ENCODE measurements at regions not wholly inside any gene's neighbourhood (a gene's known extent, or its start where the extent isn't known, plus 50 kb on each side); places are given as distances from the start of the nearest gene placed in this dataset.
"Not testable (repeated sequence)": the region's sequence is repeated elsewhere in the genome, so short reads cannot be mapped to it uniquely, and the experiment has no call there.

DNA sequence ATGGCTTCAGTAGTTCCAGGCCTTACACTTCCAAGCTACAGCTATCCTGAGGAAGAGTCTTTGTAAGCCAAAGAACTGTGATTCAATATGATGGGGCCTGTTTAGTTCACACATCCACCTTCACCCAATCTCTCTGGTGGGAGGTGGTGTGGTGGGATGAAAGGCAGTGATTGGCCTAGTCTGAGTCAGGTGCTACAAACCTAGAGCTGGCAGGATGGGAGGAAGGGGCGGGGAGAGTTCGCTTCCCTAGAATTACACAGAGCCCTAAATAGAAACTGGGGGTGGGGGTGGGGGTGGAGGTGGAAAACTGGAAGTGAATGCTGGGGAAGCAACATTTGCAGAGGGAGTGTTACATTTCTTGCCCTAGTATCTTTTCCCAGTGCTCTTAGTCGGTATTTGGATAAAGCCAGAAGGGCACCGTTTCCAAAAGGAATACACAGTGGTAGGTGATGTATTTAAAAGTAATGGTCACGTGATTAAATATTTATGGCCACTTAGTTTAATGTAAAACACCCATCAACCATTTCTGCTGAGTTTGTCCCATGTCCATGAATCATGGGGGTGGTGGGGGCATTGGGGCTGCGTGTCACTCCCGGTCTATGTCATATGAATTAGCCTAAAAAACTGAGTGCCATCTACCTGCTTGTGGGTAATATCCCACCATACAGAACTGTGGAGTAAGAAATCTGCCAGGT is 247.6 kb upstream of the PROK2 start:
- DNase-seq: no peak

DNA sequence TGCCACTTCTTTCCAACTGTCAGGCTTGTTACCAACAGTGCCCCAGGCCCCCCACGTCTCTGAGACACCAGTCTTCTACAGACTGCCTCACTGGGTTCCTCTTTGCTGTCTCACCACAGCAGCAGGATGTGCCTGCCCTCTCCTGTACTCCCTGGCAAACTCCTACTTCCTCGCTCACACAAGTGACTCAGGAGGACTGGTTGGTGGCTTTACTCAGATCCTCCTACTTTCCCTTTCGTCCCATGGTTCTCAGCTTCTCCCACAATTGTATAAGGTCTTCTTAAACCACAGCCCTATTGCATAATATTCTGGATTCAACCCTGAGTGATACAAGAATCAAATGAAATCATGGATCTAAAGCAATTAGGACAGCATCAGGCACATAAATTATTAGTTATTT is 246.6 kb upstream of the PROK2 start:
- no peak for DNase-seq

DNA sequence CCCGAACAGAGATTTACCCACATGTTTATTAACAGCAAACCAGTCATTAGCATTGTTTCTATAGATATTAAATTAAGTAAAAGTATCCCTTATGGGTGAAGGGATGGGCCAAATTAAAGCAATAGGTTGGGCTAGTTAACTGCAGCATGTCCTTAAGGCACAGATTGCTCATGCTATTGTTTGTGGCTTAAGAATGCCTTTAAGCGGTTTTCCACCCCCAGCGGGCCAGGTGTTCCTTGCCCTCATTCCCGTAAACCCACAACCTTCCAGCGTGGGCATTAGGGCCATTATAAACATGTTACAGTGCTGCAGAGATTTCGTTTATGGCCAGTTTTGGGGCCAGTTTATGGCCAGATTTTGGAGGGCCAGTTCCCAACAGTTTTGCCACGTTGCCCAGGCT is 245.3 kb upstream of the PROK2 start:
- DNase-seq: not testable (repeated sequence)

DNA sequence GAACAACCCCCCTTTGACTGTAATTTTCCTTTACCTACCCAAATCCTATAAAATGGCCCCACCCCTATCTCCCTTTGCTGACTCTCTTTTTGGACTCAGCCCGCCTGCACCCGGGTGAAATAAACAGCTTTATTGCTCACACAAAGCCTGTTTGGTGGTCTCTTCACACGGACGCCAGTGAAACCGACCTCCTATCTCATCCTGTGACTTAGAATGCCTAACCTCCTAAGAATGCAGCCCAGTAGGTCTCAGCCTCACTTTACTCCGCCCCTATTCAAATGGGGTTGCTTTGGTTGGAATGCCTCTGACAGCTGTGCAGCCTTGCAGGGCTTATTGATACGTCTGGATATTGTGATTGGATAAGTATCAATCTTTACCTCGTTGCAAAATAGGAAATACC is 243.8 kb upstream of the PROK2 start:
- not testable (repeated sequence) for DNase-seq

DNA sequence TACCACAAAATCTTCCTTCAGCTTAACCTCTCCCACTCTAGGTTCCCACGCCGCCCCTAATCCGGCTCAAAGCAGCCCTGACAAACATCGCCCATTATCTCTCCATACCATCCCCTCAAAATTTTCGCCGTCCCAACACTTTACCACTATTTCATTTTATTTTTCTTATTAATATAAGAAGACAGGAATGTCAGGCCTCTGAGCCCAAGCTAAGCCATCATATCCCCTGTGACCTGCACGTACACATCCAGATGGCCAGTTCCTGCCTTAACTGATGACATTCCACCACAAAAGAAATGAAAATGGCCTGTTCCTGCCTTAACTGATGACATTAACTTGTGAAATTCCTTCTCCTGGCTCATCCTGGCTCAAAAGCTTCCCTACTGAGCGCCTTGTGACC is 243.4 kb upstream of the PROK2 start:
- not testable (repeated sequence) for DNase-seq

DNA sequence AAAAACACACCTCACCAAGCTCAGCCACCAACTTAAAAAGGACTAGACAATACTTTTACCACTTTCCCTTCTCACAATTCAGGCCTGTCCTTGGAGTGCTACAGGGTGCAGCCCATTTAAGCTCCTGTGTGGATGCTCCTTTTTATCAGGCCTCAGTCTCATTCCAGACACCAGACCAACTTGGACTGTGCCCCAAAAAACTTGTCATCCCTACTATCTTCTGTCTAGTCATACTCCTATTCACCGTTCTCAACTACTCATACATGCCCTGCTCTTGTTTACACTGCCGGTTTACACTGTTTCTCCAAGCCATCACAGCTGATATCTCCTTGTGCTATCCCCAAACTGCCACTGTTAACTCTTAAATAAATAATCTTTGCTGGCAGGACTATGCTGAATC is 242.8 kb upstream of the PROK2 start:
- not testable (repeated sequence) for DNase-seq

DNA sequence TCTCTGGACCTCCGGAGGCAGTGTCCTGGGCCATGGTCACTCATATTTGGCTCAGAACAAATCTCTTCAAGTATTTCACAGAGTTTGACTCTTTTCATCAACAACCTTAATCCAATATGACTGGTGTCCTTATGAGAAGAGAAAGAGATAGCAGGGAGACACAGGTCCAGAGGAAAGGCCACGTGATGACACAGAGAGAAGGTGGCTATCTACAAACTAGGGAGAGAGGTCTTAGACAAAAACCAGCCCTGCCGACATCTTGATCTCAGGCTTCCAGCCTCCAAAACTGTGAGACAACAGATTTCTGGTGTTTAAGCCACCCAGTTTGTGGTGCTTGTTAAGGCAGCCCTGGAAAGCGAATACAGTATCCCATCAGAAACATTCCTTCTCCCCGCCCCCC is 237.1 kb upstream of the PROK2 start:
- no peak for DNase-seq

DNA sequence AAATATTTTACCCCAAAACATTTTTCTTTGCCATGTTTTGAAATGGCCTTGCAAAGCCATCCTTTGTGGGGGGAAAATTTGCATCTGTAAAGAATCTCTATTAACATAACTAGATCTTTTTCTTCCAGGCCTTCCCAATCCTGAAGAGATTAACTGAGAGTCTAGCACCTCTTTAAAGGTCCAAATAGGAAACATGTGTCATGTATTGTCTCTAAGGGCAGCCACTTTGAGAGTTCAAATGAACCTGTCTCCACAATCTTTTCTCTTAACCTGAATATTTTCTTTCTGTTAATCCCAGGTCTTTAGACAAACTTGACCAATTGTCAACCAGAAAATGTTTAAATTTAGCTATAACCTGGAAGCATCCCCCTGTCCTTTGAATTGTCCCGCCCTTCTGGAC is 236.6 kb upstream of the PROK2 start:
- DNase-seq: no peak

DNA sequence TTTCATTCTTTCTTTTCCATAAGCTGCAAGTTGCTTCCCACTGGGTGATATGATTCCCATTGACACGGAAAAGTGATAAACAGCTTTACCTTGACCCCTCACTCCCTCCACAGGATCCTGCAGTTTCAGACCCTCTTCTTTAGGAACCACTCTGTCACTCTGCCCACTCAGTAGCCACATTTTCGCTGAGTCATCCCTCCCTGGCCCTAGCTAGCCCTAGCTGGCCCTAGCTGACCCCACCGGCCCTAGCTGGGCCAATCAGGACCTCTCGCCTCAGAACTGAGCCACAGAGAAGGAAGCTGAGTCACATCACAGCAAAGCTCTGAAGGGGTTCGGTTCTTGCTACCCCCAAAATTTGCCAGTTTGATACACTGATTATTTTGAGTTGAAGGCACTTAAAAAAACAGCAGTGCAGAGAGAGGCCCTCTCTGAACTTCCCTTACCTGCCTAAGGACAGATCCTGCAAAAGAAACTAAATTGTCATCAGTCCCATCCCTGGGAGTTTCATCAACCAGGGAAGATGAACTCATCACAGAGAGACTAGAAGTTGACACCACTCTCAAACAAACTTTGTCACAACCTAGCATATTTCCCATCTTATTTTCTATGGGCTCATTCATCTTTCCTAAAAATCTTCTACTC is 233.5 kb upstream of the PROK2 start:
- peak; percentile 56 for DNase-seq

DNA sequence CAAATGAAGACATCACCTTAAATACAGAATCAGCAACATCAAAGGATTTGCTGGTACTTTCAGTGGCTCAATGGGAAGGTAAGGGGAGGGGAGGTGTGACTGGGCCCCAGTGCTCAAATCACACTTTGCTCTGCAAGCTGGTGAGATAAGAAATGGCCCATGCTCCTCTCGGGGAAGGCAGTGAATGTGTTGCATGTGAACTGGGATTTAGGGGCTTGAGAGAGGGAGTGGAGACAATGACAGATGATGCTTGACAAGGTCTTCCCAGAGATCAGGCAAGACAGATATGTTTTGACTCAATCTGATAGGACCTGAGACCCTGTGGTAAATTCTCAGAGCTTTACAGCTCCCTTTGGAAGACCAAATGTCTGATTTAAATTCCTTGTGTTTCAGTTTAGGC is 233.0 kb upstream of the PROK2 start:
- DNase-seq: no peak

DNA sequence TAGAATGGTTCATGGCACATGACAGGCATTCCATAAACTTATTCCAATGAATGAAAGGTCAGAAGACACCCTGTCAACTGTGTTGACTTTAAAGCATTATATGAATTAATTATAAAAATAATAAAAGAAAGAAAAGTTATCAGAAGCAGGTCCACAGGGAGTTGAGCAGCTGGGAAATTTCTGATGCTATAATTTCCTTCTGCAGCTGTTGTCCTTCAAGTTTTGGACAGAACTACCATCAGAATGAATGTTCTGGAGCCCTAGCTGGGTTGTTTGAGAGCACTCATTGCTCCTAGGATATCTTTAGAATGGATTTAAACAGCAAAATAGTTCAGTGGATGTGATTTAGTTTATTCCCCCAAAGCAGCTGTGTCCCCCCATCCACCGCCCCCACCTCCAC is 232.4 kb upstream of the PROK2 start:
- no peak for DNase-seq

DNA sequence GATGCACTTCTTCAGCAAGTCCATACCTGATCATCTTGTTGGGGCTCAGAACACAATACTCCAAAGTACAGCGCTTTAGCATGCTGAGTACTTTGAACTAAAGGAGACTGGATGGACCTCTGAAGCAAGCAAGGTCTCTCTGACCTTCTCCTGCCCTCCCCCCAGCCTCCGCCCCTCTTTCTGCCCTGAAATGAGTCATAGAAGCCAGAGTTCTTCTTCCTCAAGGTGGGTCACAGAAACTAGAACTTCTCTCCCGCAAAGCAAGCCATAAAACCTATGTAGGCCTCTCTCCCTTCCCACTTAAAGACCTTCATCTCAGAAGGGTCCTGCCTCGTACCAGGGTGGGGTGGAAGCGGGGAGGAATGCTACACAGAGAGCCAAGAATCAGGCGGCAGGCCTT is 230.5 kb upstream of the PROK2 start:
- no peak for DNase-seq

DNA sequence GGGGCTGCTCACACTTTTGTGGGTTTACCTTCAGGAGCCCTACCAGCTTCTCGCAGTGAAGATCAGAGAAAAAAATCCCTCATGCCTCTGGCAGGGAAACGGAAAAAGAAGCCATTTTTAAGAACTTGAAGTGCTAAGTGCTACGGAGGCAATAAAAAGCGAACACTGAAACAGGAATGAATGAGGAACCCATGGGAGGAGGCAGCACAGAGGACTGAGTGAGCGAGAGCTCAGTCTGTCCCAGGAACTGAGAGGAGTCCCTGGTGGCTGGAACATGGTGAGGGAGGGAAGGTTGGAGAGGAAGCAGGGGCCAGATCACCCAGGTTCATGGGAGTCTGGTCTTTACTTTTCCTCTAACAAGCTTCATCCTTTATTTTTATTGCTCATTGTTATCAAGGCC is 228.1 kb upstream of the PROK2 start:
- no peak for DNase-seq

DNA sequence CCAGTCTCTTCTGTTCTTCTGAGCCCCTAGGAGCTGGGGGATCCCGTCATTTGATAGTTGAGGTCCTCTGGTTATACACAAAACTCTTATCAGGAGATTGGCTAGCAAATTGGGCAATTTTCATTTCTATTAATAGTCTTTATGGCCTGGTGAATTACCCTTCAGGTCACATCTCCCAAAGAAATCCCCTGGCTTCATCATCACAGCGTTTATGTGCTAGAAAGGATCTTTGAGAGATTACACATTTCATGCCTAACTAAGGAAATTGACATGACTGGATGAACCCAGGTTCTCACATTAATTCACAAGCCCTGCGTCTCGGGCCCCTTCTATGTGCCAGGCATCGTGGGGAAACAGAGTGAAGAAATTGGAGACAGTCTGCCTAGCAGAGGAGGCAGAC is 227.4 kb upstream of the PROK2 start:
- DNase-seq: no peak

DNA sequence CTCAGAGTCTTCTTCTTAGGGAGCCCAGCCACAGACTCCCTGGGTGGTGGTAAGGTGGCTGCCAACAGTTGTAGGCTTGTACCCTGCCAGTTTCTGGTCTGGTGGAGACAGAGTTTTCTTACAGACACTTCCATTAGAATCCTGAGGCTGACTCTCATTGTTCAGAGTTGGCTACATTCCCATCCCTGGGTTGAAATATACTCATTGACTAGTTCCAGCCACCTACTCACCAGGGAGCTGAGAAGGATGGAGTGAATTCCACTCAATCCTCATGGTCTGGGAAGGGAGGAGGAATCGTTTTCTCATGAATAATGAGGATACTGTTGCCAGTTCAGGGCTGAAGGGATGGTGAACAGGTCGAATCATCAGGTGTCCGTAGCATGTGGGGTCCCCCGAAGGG is 226.5 kb upstream of the PROK2 start:
- no peak for DNase-seq

DNA sequence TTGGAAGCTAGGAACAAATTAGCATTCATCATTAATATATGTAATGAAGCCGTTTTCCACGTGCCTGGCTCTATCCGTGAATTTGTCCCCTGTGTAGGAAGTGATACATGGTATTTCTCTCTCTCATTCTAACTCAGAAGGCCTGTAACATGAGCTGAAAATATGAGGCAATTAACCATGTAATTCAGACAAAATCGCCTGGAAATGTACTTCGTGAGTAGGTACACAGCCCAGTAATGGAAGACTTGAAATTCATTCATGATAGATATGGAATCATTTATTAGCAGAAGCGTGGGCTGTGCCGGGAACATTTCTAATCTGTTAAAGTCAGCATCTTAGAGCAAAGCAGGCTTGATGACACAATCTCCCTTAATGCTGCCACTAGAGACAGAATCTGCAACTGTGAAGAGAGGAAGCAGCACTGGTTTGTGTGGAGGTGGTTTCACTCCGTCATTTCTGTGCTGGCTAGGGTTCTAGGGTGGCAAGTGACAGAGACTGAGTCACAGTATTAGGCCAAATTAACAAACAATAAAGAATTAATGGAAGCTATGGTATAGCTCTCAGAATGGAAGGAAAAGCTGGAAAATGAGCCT is 225.0 kb upstream of the PROK2 start:
- peak; percentile 36 for DNase-seq

DNA sequence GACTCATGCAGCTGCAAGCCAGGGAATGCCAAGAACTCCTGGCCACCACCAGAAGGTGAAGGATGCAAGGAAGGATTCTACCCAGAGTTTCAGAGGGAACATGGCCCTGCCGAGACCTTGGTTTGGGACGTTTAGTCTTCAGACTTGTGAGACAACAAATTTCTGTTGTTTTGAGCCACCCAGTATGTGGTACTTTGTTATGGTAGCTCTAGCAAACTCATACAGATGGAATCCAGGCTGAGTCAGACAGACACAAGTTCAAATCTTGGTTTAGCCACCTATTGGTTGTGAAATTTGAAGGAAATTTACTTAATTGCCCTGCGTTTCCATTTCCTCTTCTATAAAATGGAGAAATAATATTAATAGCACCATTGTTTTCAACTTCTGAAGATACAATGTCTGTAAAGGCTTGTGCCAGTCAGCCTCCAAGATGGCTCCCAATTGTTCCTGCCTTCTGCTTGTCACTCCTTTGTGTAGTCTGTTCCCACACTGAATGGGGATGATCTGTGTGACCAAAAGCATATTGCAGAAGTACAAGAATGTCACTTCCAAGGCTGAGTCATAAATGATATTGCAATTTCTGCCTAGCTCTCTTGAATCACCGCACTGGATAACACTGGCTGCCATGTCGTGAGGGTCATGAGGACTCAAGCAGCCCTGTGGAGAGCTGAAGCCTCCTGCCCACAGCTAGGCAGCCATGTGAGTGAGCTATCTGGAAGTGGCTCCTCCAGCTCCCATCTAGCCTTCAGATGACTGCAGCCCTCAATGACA is 223.5 kb upstream of the PROK2 start:
- DNase-seq: no peak

DNA sequence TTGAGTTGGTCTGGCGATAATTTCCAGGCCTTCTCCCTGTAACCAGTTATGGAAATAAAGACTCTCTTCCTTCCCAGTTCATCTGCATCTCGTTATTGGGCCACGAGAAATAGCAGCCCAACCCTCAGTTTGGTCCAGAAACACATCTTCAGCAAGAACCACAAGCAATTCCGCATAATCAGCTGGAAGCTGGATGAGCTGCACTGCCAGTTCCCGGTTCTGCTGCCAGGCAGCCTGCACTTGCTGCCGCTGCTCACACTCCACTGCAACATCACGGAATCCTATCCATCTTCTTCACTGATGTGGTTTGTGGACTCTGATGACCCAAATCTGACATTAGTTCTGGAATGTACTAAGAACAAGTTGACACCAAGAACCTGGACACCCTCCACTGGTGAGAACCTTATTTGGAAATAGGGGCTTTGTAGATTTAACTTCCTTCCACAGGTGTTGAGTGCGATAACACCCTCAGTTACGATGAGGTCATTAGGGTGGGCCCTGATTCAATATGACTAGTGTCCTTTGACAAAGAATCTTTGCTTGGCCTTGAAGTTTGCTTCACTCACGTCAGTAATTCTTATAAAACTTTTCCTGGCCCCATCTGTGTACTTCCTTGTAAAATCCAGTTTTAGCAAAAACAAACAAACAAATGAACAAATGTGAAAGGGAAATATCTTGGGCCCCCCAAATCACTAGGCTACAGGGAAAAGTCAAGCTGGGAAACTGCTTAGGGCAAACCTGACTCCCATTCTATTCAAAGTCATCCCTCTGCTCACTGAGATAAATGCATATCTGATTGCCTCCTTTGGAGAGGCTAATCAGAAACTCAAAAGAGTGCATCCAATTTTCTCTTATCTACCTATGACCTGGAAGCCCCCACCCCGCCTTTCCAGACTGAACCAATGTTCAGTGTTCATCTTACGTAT is 221.9 kb upstream of the PROK2 start:
- DNase-seq: no peak

DNA sequence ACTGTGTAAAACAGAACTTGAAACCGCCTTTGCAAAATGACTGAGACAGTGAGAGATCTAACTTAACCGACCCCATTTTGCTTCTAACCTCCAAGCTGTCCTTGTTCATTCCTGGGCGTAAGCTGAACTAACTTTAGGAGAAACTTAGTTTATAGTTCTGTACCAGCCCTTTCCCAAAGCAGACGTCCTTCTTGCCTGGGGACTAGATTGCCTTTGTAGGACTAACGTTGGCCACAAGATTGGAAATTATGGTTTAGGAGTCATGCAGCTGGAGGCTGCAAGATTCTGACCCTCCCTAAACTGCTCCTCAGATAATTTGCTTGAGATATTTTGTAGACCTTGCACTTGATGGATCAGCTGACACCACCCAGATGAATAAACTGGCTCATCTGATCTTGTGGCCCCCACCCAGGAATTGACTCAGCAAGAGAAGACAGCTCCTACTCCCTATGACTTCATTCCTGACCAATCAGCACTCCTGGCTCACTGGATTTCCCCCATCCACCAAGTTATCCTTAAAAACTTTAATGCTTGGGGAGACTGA is 219.9 kb upstream of the PROK2 start:
- DNase-seq: no peak

DNA sequence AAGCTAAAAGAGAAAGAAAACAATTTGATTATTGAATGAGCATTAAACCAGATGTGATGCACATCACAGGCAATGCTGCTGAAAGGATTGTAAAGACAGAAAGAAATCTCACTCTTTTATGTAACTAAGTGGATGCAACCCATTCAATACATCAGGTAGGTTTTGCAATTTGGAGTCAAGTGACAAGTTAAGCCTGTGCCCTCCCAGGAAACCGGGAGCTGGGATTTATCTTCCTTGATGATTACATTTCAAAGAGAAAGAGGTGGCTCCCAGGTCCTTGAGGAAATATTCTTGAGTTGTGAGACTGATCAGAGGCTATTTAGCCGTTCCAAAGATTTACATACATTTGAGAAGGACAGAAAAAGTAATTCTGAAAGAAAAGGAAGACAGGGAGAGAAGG is 219.0 kb upstream of the PROK2 start:
- DNase-seq: no peak

DNA sequence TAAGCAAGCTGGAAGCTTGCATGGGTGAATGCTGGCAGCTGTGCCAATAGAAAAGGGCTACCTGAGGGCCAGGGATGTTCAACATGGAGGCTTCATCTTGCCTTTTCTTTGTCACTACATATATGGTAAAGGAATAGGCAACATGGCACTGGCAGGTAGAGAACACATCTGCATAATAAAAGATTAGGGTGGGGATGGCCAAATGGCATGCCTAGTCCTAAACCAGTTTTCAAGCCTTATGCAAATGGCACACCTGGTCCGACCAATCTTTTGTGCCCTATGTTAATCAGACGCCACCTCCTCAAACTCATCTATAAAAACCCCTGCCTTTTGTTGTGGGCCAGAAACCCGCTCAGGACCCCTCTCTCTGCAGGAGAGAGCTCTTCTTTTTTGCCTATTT is 216.8 kb upstream of the PROK2 start:
- no peak for DNase-seq

DNA sequence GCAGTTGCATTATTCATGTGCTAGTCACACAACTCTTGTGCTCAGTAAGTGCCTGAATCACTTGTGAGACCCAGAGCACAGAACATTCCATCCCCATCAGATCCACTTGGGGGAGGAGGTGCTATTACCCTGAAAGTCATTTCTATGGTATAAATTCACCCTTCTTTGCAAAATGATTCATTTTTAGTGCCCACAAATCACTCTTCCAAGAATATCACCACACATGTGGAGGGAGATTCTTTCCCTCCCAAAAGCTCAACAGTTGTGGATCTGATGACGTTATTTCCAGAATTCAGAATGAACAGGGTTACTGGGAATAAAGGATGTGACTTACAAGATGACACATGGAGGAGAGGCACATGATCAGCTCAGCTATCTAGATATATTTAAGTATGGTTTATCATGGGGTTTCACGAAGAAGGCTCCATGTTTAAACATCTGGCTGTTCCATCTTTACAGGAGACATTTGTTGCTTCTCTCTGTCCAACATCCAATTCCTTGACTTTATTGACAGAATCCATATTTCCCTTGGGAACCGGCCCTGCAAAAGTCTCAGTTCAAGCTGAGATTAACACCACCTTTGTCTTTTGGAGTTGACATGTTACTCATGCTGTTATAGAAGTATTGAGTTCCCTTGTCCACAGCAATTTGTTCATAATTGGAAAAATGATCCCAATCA is 214.2 kb upstream of the PROK2 start:
- no peak for DNase-seq
